Body of pancreas (tissue), 4 donors: ENCODE measurements at regions not wholly inside any gene's neighbourhood (a gene's known extent, or its start where the extent isn't known, plus 50 kb on each side); places are given as distances from the start of the nearest gene placed in this dataset.

Experiments
- ATAC-seq: fragments of 150-250 bp; one replicate; pipeline ENCODE4 v1.9.1; 2016
- DNase-seq, 4 donors: peaks; one replicate each; pipeline ENCODE4 v3.0.0-alpha.2; 2019
- H3K27ac ChIP-seq, 4 donors: fragments of 200-600 bp; sonication (generic); 1 replicate in 3 of 4; 2 replicates in 1 of 4; pipeline versions ENCODE4 v1.5.1 to v1.6.1; 2016 to 2019; ENCODE audit warnings: mild to moderate bottlenecking in 1 of 4, mixed read lengths in 1 of 4, moderate library complexity in 1 of 4
- H3K27me3 ChIP-seq, 2 donors: fragments of 200-600 bp; sonication (generic); one replicate each; pipeline ENCODE4 v1.6.0; 2016; ENCODE audit warnings: mild to moderate bottlenecking in 1 of 2
- H3K36me3 ChIP-seq, 2 donors: fragments of 200-600 bp; sonication (generic); replicated peaks in 1 of 2; 2 replicates each; pipeline ENCODE4 v1.5.1; 2016; ENCODE audit warnings: low read depth in 2 of 2; ENCODE audit not compliant: insufficient read depth in 1 of 2
- H3K4me1 ChIP-seq: fragments of 200-600 bp; sonication (generic); one replicate; pipeline ENCODE4 v1.6.0; 2016
- H3K4me3 ChIP-seq, 2 donors: fragments of 200-600 bp; sonication (generic); 1 replicate in 1 of 2; 2 replicates in 1 of 2; pipeline ENCODE4 v1.5.1; 2016 to 2019
- H3K9me3 ChIP-seq, 3 donors: fragments of 200-600 bp; sonication (generic); 1 replicate in 2 of 3; 2 replicates in 1 of 3; pipeline ENCODE4 v1.5.1; 2016
- CTCF ChIP-seq, 7 experiments: fragments of 450-650 bp in 4 of 7; fragments of 200-600 bp in 3 of 7; sonication (generic) in 3 of 7; IDR thresholded peaks; one replicate each; pipeline ENCODE4 v1.5.1; 2016 to 2019; ENCODE audit warnings: antibody characterized with exemption in 7 of 7
- POLR2A ChIP-seq, 3 donors: fragments of 450-650 bp; IDR thresholded peaks; one replicate each; pipeline ENCODE4 v1.6.1; 2016; ENCODE audit warnings: antibody characterized with exemption in 3 of 3, mild to moderate bottlenecking in 2 of 3
- WGBS, 2 donors: methylation state at CpG; one replicate each; pipeline ENCODE4 v1.1.5; 2017; 5-methylcytosine and 5-hydroxymethylcytosine counted together
- intact Hi-C: fragments of 100-400 bp; cut with DNase I; formaldehyde crosslinking; loops from one replicate; pipeline ENCODE4 v1.15.1; 2023

- WGBS, 2 donors = 84 to 87% methylated on average over 4 of the region's 4 CpGs
- ATAC-seq (no peak), DNase-seq (no peak)
- H3K4me1 ChIP-seq = no peaks in the 10 kb centered on the region
- H3K27me3 ChIP-seq = no peaks in the 10 kb centered on the region
- H3K27ac ChIP-seq = no peak overlapping the region
- no peaks in the 10 kb centered on the region for H3K9me3 ChIP-seq
- intact Hi-C loops = no loop called here
- H3K36me3 ChIP-seq = no peaks in the 10 kb centered on the region
- H3K4me3 ChIP-seq = no peak overlapping the region
- TF ChIP-seq POLR2A (IDR thresholded peaks at IDR 0.05) = no peak
- TF ChIP-seq CTCF (IDR thresholded peaks at IDR 0.05) = no peak
Measured at GRCh38 chr15:68482246-68482645, 50.3 kb upstream of the ITGA11 start.

DNA sequence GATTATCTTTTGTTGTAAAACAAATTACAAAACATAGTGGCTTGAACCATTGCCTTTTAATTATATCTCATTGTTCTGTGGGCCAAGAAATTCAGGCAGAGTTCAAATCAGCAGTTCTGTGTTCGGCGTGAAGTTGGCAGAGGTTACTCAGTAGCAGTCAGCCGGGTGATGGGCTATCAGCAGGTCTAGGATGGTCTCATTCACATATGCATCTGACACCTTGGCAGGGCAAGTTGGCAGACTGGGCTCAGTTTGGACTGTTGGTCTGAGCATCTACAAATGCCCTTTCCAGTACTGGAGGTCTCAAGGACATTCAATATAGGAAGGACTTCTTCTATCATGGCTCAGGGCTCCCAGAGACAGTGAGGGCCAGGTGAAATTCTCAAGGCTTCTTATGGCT lies 51.2 kb upstream of the ITGA11 start:
- TF ChIP-seq CTCF (IDR thresholded peaks at IDR 0.05) (no peak), POLR2A (IDR thresholded peaks at IDR 0.05) (no peak)

GRCh38 chr15:68484220-68484619 lies 52.3 kb upstream of the ITGA11 start:
- H3K36me3 ChIP-seq = no peaks in the 10 kb centered on the region
- TF ChIP-seq CTCF (IDR thresholded peaks at IDR 0.05) = no peak
- no peak for TF ChIP-seq POLR2A (IDR thresholded peaks at IDR 0.05)
- intact Hi-C loops = no loop called here
- ATAC-seq = no peak
- H3K4me1 ChIP-seq = no peaks in the 10 kb centered on the region
- no peak for DNase-seq
- H3K27ac ChIP-seq = no peak overlapping the region
- no peaks in the 10 kb centered on the region for H3K9me3 ChIP-seq
- no peak overlapping the region for H3K4me3 ChIP-seq
- H3K27me3 ChIP-seq = no peaks in the 10 kb centered on the region

More for the DNA sequence above, 51.2 kb upstream of the ITGA11 start:
- Histone ChIP-seq H3K36me3 (no peaks in the 10 kb centered on the region), H3K27me3 (no peaks in the 10 kb centered on the region), H3K4me3 (no peak overlapping the region), H3K27ac (no peak overlapping the region), H3K9me3 (no peaks in the 10 kb centered on the region), H3K4me1 (no peaks in the 10 kb centered on the region)
- intact Hi-C loops = no loop called here
- WGBS, 2 donors = 68 to 79% methylated on average over 3 of the region's 3 CpGs
- no peak for ATAC-seq
- no peak for DNase-seq

DNA sequence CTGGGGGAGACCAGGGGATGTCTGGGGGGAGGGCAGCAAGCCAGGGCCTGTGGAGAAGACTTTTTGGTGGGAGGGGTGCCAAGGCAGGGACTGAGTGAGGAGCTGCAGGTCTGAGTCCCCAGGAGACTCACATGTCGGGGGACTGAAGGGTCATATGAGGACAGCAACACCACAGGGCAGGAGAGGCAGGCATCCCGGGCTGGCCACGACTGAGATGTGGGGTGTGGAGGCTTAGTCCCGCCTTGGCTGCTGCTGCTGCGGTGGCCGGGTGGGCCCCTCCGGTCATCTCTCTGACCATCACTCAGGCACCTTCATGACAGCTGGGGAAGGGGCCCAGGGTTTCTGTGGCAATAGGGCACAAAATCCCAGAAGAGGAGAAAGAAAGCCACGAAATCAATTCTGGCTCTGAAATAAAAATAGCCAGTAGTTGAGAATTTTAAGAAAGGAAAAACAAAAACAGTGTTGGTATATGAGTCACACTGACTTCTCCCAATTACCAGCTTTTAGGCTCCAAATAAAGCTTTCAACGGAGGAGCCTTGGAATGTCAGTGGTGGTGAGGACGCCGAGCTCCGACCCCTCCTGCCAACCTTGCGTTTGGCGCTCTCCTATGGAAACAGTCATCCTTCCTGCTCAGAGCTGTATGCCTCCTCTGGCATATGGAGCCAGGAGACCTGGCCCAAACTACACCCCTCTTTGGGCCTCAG lies 52.9 kb upstream of the ITGA11 start:
- H3K36me3 ChIP-seq = no peaks in the 10 kb centered on the region
- H3K4me3 ChIP-seq = no peak overlapping the region
- no peak for ATAC-seq
- TF ChIP-seq CTCF (IDR thresholded peaks at IDR 0.05) = no peak
- TF ChIP-seq POLR2A (IDR thresholded peaks at IDR 0.05) = no peak
- no peaks in the 10 kb centered on the region for H3K9me3 ChIP-seq
- WGBS, 2 donors = 72 to 73% methylated on average over 14 of the region's 14 CpGs
- no peaks in the 10 kb centered on the region for H3K27me3 ChIP-seq
- intact Hi-C loops = no loop called here
- H3K4me1 ChIP-seq = no peaks in the 10 kb centered on the region
- DNase-seq = no peak
- H3K27ac ChIP-seq = no peak overlapping the region

DNA sequence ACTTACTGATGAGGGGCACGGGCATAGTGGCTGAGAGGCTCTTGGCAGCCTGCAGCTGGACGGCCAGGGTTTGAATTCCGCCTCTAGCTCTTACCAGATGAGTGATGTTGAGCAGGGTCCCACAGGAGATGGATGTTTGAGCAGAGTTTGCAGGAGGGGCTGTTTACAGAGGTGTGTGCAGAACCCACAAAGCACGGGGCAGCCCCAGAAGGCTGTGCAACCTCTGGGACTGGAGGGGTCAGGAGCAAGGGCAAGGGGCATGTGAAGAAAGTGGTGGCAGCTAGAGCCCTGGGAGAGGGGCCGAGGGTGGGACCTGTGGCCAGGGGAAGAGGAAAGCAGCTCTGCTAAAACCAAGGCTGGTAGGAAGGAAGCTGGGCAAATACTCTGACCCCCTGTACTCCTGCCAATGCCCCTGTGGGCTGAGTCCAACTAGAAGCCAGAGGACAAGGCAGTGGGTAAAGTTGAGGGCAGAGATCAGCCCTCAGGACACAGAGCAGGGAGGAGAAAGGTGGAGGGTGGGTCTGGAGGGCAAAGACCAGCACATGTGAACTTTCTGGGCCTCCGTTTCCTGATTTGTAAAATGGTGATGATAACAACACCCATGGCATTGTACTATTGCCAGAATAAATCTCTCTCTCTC lies 53.9 kb upstream of the ITGA11 start:
- Histone ChIP-seq H3K4me3 (no peak overlapping the region), H3K4me1 (no peaks in the 10 kb centered on the region), H3K27me3 (no peaks in the 10 kb centered on the region), H3K27ac (no peak overlapping the region), H3K36me3 (no peaks in the 10 kb centered on the region), H3K9me3 (no peaks in the 10 kb centered on the region)
- ATAC-seq (no peak), DNase-seq (no peak)
- TF ChIP-seq CTCF (IDR thresholded peaks at IDR 0.05) = no peak
- no peak for TF ChIP-seq POLR2A (IDR thresholded peaks at IDR 0.05)
- intact Hi-C loops = no loop called here
- 49 to 53% methylated on average over 5 to 6 of the region's 6 CpGs for WGBS, 2 donors
